Neural cell (in vitro differentiated cells): ENCODE measurements at regions not wholly inside any gene's neighbourhood (a gene's known extent, or its start where the extent isn't known, plus 50 kb on each side); places are given as distances from the start of the nearest gene placed in this dataset.

Source experiments
- H2AFZ ChIP-seq: fragments of 200-600, 300-800 bp; sonication (generic), shearing (Covaris generic); 2 replicates; pipeline ENCODE4 v1.6.0; 2014; ENCODE audit warnings: low read depth, mild to moderate bottlenecking, antibody characterized with exemption, low read length, moderate library complexity
- H3F3A ChIP-seq: fragments of 200-600 bp; shearing (Covaris generic); 2 replicates; pipeline ENCODE4 v1.6.1; 2016; ENCODE audit warnings: mild to moderate bottlenecking, moderate library complexity, mixed read lengths, antibody characterized with exemption, low read length; ENCODE audit not compliant: insufficient read depth, poor library complexity, severe bottlenecking
- H3K27ac ChIP-seq: fragments of 200-600, 300-800 bp; sonication (generic), shearing (Covaris generic); 2 replicates; pipeline ENCODE4 v1.5.1; 2014; ENCODE audit warnings: mild to moderate bottlenecking, low read length, moderate library complexity
- H3K27me3 ChIP-seq: fragments of 300-800, 200-600 bp; sonication (generic), shearing (Covaris generic); 2 replicates; pipeline ENCODE4 v1.6.0; 2014; ENCODE audit warnings: mild to moderate bottlenecking, low read depth, low read length, moderate library complexity; ENCODE audit not compliant: insufficient read depth
- H3K36me3 ChIP-seq: fragments of 300-800, 200-600 bp; sonication (generic), shearing (Covaris generic); 2 replicates; pipeline ENCODE4 v1.5.1; 2014; ENCODE audit warnings: mild to moderate bottlenecking, antibody characterized with exemption, low read length, moderate library complexity; ENCODE audit not compliant: insufficient read depth
- H3K4me2 ChIP-seq: fragments of 300-800, 200-600 bp; sonication (generic), shearing (Covaris generic); 2 replicates; pipeline ENCODE4 v1.6.0; 2014; ENCODE audit warnings: mild to moderate bottlenecking, low read length
- H3K4me3 ChIP-seq: fragments of 300-800, 200-600 bp; sonication (generic), shearing (Covaris generic); 2 replicates; pipeline ENCODE4 v1.5.1; 2014; ENCODE audit warnings: mild to moderate bottlenecking, low read length, moderate library complexity
- H3K79me2 ChIP-seq: fragments of 200-600 bp; shearing (Covaris generic); replicated peaks from 2 replicates; pipeline ENCODE4 v1.6.0; 2014; ENCODE audit warnings: mild to moderate bottlenecking, low read length, moderate library complexity; ENCODE audit not compliant: insufficient read depth
- H3K9ac ChIP-seq: fragments of 300-800, 200-600 bp; sonication (generic), shearing (Covaris generic); 2 replicates; pipeline ENCODE4 v1.6.1; 2016; ENCODE audit warnings: mild to moderate bottlenecking, low read length, mixed read lengths
- H3K9me2 ChIP-seq: fragments of 200-600 bp; shearing (Covaris generic); 2 replicates; pipeline ENCODE4 v1.6.1; 2016; ENCODE audit warnings: mild to moderate bottlenecking, low read length, mixed read lengths; ENCODE audit not compliant: insufficient read depth
- H3K9me3 ChIP-seq: fragments of 200-600, 300-800 bp; sonication (generic), shearing (Covaris generic); 2 replicates; pipeline ENCODE4 v1.6.1; 2016; ENCODE audit warnings: mild to moderate bottlenecking, mixed run types, low read length, moderate library complexity, mixed read lengths
- H4K20me1 ChIP-seq: fragments of 200-600 bp; shearing (Covaris generic); 2 replicates; pipeline ENCODE4 v1.6.1; 2016; ENCODE audit warnings: mild to moderate bottlenecking, mixed run types; ENCODE audit not compliant: insufficient read depth
- EP300 ChIP-seq: fragments of 450-650 bp; conservative IDR thresholded peaks from 2 replicates; pipeline ENCODE4 v1.6.1; 2014; ENCODE audit warnings: antibody characterized with exemption, mild to moderate bottlenecking, moderate library complexity; ENCODE audit not compliant: poor library complexity, severe bottlenecking
- EZH2 ChIP-seq: fragments of 200-600, 300-800 bp; shearing (Covaris generic), sonication (generic); IDR thresholded peaks from 2 replicates; pipeline ENCODE4 v1.6.1; 2014; ENCODE audit warnings: antibody characterized with exemption, low read length, borderline replicate concordance, mild to moderate bottlenecking; ENCODE audit not compliant: insufficient read depth, poor library complexity, severe bottlenecking
- MXI1 ChIP-seq: fragments of 450-650 bp; conservative IDR thresholded peaks from 2 replicates; pipeline ENCODE4 v1.6.1; 2014; ENCODE audit warnings: antibody characterized with exemption, mild to moderate bottlenecking; ENCODE audit not compliant: poor library complexity, severe bottlenecking
- POLR2AphosphoS5 ChIP-seq: IDR thresholded peaks from 2 replicates; pipeline ENCODE4 v1.6.1; 2012
- RAD21 ChIP-seq: fragments of 450-650 bp; conservative IDR thresholded peaks from 2 replicates; pipeline ENCODE4 v1.6.1; 2014; ENCODE audit warnings: antibody characterized with exemption, mild to moderate bottlenecking, moderate library complexity
- SMC3 ChIP-seq: fragments of 450-650 bp; conservative IDR thresholded peaks from 2 replicates; pipeline ENCODE4 v1.6.1; 2014; ENCODE audit warnings: antibody characterized with exemption, mild to moderate bottlenecking, moderate library complexity; ENCODE audit not compliant: poor library complexity
- TAF1 ChIP-seq: IDR thresholded peaks from 2 replicates; pipeline ENCODE4 v1.6.1; 2012; ENCODE audit warnings: low read depth
- TF ChIP-seq, protein P1 (sequence below): fragments of 450-650 bp; IDR thresholded peaks from 2 replicates; pipeline ENCODE4 v1.5.1; 2014; ENCODE audit warnings: antibody characterized with exemption, mild to moderate bottlenecking, moderate library complexity; ENCODE audit not compliant: poor library complexity, severe bottlenecking
- TF ChIP-seq, protein P2 (sequence below): IDR thresholded peaks from 2 replicates; pipeline ENCODE4 v1.6.1; 2012; ENCODE audit warnings: borderline replicate concordance

DNA sequence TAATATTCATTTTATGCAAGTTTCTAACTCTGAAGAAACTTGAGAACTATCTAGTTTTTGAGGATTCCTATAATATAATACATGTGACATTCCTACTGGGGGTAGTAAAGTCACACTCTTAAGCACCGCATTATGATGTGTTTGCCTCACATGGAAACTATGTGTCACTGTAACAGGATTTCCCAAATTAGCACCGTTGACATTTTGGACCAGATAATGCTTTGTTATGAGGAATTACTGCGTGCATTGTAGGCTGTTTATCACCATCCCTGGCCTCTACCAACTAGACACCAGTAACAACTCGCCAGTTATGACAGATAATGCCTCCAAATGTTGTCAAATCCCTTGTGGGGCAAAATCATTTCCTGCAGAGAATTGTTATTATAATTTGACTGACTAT, 267.8 kb downstream of the RAP2B start:
- no peak overlapping the region for H2AFZ ChIP-seq
- H3K36me3 ChIP-seq = no peaks in the 10 kb centered on the region
- H3K4me2 ChIP-seq = no peak overlapping the region
- H3K4me3 ChIP-seq = no peak overlapping the region
- H3K27ac ChIP-seq = no peak overlapping the region
- no peaks in the 10 kb centered on the region for H4K20me1 ChIP-seq
- H3K9me2 ChIP-seq = no peaks in the 10 kb centered on the region
- H3F3A ChIP-seq = no peaks in the 10 kb centered on the region
- TF ChIP-seq, protein P1, sequence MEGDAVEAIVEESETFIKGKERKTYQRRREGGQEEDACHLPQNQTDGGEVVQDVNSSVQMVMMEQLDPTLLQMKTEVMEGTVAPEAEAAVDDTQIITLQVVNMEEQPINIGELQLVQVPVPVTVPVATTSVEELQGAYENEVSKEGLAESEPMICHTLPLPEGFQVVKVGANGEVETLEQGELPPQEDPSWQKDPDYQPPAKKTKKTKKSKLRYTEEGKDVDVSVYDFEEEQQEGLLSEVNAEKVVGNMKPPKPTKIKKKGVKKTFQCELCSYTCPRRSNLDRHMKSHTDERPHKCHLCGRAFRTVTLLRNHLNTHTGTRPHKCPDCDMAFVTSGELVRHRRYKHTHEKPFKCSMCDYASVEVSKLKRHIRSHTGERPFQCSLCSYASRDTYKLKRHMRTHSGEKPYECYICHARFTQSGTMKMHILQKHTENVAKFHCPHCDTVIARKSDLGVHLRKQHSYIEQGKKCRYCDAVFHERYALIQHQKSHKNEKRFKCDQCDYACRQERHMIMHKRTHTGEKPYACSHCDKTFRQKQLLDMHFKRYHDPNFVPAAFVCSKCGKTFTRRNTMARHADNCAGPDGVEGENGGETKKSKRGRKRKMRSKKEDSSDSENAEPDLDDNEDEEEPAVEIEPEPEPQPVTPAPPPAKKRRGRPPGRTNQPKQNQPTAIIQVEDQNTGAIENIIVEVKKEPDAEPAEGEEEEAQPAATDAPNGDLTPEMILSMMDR = no peak
- no peak for TF ChIP-seq POLR2AphosphoS5
- TF ChIP-seq EP300 = no peak
- TF ChIP-seq RAD21 = no peak
- no peak for TF ChIP-seq TAF1
- TF ChIP-seq SMC3 = no peak
- no peak for TF ChIP-seq EZH2
- no peak for TF ChIP-seq MXI1
- TF ChIP-seq, protein P2, sequence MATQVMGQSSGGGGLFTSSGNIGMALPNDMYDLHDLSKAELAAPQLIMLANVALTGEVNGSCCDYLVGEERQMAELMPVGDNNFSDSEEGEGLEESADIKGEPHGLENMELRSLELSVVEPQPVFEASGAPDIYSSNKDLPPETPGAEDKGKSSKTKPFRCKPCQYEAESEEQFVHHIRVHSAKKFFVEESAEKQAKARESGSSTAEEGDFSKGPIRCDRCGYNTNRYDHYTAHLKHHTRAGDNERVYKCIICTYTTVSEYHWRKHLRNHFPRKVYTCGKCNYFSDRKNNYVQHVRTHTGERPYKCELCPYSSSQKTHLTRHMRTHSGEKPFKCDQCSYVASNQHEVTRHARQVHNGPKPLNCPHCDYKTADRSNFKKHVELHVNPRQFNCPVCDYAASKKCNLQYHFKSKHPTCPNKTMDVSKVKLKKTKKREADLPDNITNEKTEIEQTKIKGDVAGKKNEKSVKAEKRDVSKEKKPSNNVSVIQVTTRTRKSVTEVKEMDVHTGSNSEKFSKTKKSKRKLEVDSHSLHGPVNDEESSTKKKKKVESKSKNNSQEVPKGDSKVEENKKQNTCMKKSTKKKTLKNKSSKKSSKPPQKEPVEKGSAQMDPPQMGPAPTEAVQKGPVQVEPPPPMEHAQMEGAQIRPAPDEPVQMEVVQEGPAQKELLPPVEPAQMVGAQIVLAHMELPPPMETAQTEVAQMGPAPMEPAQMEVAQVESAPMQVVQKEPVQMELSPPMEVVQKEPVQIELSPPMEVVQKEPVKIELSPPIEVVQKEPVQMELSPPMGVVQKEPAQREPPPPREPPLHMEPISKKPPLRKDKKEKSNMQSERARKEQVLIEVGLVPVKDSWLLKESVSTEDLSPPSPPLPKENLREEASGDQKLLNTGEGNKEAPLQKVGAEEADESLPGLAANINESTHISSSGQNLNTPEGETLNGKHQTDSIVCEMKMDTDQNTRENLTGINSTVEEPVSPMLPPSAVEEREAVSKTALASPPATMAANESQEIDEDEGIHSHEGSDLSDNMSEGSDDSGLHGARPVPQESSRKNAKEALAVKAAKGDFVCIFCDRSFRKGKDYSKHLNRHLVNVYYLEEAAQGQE = no peak
- H3K9me3 ChIP-seq = no peaks in the 10 kb centered on the region
- H3K9ac ChIP-seq = no peak overlapping the region
- no peaks in the 10 kb centered on the region for H3K27me3 ChIP-seq
- no peaks in the 10 kb centered on the region for H3K79me2 ChIP-seq

DNA sequence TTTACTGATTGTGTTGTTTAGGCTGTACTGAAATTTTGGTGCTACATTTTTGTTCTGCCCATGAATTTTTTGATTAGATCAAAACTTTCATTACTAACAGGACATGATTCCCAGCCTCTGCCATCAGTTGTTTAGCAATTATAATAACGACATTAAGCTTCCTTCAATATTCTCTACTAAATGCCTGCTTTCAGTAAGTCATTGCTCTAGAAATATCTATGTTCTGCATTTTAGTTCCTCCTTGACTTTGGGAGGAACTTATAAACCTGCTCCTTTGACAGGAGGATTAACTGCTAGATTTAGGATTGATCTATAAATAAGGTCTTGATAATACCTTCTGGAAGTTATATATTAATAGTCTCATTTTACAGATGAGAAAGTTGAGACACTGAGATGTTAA, 269.1 kb downstream of the RAP2B start:
- H3K27me3 ChIP-seq = no peaks in the 10 kb centered on the region
- H3K9me3 ChIP-seq = no peaks in the 10 kb centered on the region
- no peaks in the 10 kb centered on the region for H3K36me3 ChIP-seq
- no peaks in the 10 kb centered on the region for H3F3A ChIP-seq
- TF ChIP-seq POLR2AphosphoS5 = no peak
- no peak for TF ChIP-seq EP300
- TF ChIP-seq MXI1 = no peak
- TF ChIP-seq, protein P2 = no peak
- no peak for TF ChIP-seq EZH2
- no peak for TF ChIP-seq SMC3
- TF ChIP-seq, protein P1 = no peak
- TF ChIP-seq RAD21 = no peak
- TF ChIP-seq TAF1 = no peak
- H2AFZ ChIP-seq = no peak overlapping the region
- H3K4me3 ChIP-seq = no peak overlapping the region
- no peak overlapping the region for H3K9ac ChIP-seq
- no peak overlapping the region for H3K4me2 ChIP-seq
- H3K79me2 ChIP-seq = no peaks in the 10 kb centered on the region
- no peak overlapping the region for H3K27ac ChIP-seq
- no peaks in the 10 kb centered on the region for H3K9me2 ChIP-seq
- no peaks in the 10 kb centered on the region for H4K20me1 ChIP-seq
